ENCODE measurements at regions not wholly inside any gene's neighbourhood (a gene's known extent, or its start where the extent isn't known, plus 50 kb on each side); places are given as distances from the start of the nearest gene placed in this dataset.

- TF ChIP-seq, protein P1, sequence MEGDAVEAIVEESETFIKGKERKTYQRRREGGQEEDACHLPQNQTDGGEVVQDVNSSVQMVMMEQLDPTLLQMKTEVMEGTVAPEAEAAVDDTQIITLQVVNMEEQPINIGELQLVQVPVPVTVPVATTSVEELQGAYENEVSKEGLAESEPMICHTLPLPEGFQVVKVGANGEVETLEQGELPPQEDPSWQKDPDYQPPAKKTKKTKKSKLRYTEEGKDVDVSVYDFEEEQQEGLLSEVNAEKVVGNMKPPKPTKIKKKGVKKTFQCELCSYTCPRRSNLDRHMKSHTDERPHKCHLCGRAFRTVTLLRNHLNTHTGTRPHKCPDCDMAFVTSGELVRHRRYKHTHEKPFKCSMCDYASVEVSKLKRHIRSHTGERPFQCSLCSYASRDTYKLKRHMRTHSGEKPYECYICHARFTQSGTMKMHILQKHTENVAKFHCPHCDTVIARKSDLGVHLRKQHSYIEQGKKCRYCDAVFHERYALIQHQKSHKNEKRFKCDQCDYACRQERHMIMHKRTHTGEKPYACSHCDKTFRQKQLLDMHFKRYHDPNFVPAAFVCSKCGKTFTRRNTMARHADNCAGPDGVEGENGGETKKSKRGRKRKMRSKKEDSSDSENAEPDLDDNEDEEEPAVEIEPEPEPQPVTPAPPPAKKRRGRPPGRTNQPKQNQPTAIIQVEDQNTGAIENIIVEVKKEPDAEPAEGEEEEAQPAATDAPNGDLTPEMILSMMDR (IDR thresholded peaks at IDR 0.05), result no peak
- Histone ChIP-seq H3K27me3 (ENCODE audit: control insufficient read depth in 1 of 2, insufficient read depth in 2 of 2, low read length in 2 of 2) (no peaks in the 10 kb centered on the region), H3K4me3 (ENCODE audit: low read length) (no peak overlapping the region), H3K36me3 (ENCODE audit: insufficient read depth, low read length) (no peaks in the 10 kb centered on the region), H3K27ac (ENCODE audit: low read depth in 1 of 2, low read length in 2 of 2) (no peak overlapping the region), H3K9me3 (ENCODE audit: control insufficient read depth in 1 of 2, insufficient read depth in 1 of 2, low read length in 2 of 2) (no peaks in the 10 kb centered on the region), H3K4me1 (ENCODE audit: insufficient read depth, low read length) (no peaks in the 10 kb centered on the region)
- ATAC-seq (ENCODE audit: poor library complexity) (no peak), DNase-seq (no peak)
- intact Hi-C loops (cut with DNase I, micrococcal nuclease), result no loop called here
- Mint-ChIP-seq H3K9me3 (no peaks in the 10 kb centered on the region), H3K27ac (no peak overlapping the region), H3K4me1 (ENCODE audit: low read depth) (no peaks in the 10 kb centered on the region), H3K36me3 (ENCODE audit: low read depth) (no peaks in the 10 kb centered on the region), H3K4me3 (no peak overlapping the region), H3K27me3 (peaks cover 9% of the 10 kb centered on the region)
- POLR2A ChIA-PET, result no interaction called here
- CTCF ChIA-PET, result no interaction called here
Observed at GRCh38 chr14:55846826-55847446, 266.9 kb downstream of the KTN1 start.

DNA sequence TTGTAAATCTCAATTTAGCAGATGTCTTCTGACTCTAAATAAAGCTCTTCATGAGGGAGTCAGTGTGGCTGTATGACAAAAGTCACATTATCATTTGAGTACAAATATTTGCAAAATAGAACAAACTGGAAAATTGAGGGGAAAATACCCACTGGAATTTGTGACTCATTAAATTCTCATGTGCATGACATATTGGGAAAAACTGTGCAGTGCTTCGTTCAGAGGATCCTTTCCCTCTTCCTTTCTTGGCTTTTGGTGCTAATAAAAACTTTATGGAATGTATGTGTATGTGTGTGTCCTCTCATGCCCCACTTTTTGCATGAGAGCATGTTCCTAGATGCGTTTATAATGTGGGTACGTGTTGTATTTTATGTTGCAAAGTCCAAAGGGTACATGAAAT, 267.8 kb downstream of the KTN1 start:
- ChIA-PET POLR2A (no interaction called here), CTCF (no interaction called here)
- Histone ChIP-seq H3K9me3 (ENCODE audit: control insufficient read depth in 1 of 2, insufficient read depth in 1 of 2, low read length in 2 of 2) (no peaks in the 10 kb centered on the region), H3K27me3 (ENCODE audit: control insufficient read depth in 1 of 2, insufficient read depth in 2 of 2, low read length in 2 of 2) (no peaks in the 10 kb centered on the region), H3K36me3 (ENCODE audit: insufficient read depth, low read length) (no peaks in the 10 kb centered on the region), H3K4me3 (ENCODE audit: low read length) (no peak overlapping the region), H3K27ac (ENCODE audit: low read depth in 1 of 2, low read length in 2 of 2) (no peak overlapping the region), H3K4me1 (ENCODE audit: insufficient read depth, low read length) (no peaks in the 10 kb centered on the region)
- TF ChIP-seq, protein P1 (IDR thresholded peaks at IDR 0.05), result no peak
- no peak for DNase-seq
- H3K27me3 Mint-ChIP-seq, result peaks cover 9% of the 10 kb centered on the region
- H3K9me3 Mint-ChIP-seq, result no peaks in the 10 kb centered on the region
- no peak overlapping the region for H3K4me3 Mint-ChIP-seq
- H3K4me1 Mint-ChIP-seq (ENCODE audit: low read depth), result no peaks in the 10 kb centered on the region
- no peaks in the 10 kb centered on the region for H3K36me3 Mint-ChIP-seq (ENCODE audit: low read depth)
- no peak for ATAC-seq (ENCODE audit: poor library complexity)
- H3K27ac Mint-ChIP-seq, result no peak overlapping the region
- intact Hi-C loops (cut with DNase I, micrococcal nuclease), result no loop called here

- no peak for DNase-seq
- H3K9me3 Mint-ChIP-seq, result no peaks in the 10 kb centered on the region
- no peaks in the 10 kb centered on the region for H3K36me3 Mint-ChIP-seq (ENCODE audit: low read depth)
- ChIA-PET CTCF (no interaction called here), POLR2A (no interaction called here)
- no peaks in the 10 kb centered on the region for H3K9me3 ChIP-seq (ENCODE audit: control insufficient read depth in 1 of 2, insufficient read depth in 1 of 2, low read length in 2 of 2)
- ATAC-seq (ENCODE audit: poor library complexity), result no peak
- H3K4me3 Mint-ChIP-seq, result no peak overlapping the region
- peaks cover 9% of the 10 kb centered on the region for H3K27me3 Mint-ChIP-seq
- no peak overlapping the region for H3K4me3 ChIP-seq (ENCODE audit: low read length)
- intact Hi-C loops (cut with DNase I, micrococcal nuclease), result no loop called here
- H3K4me1 Mint-ChIP-seq (ENCODE audit: low read depth), result no peaks in the 10 kb centered on the region
- H3K27ac ChIP-seq (ENCODE audit: low read depth in 1 of 2, low read length in 2 of 2), result no peak overlapping the region
- TF ChIP-seq, protein P1 (IDR thresholded peaks at IDR 0.05), result no peak
- H3K27me3 ChIP-seq (ENCODE audit: control insufficient read depth in 1 of 2, insufficient read depth in 2 of 2, low read length in 2 of 2), result no peaks in the 10 kb centered on the region
- no peaks in the 10 kb centered on the region for H3K36me3 ChIP-seq (ENCODE audit: insufficient read depth, low read length)
- no peak overlapping the region for H3K27ac Mint-ChIP-seq
- H3K4me1 ChIP-seq (ENCODE audit: insufficient read depth, low read length), result no peaks in the 10 kb centered on the region
Observed at GRCh38 chr14:55848964-55849363, 269.0 kb downstream of the KTN1 start.
